ENCODE measurements at regions not wholly inside any gene's neighbourhood (a gene's known extent, or its start where the extent isn't known, plus 50 kb on each side); places are given as distances from the start of the nearest gene placed in this dataset.
A peak's percentile ranks its signal among the peaks of the same experiment; 100 is the strongest.

DNA sequence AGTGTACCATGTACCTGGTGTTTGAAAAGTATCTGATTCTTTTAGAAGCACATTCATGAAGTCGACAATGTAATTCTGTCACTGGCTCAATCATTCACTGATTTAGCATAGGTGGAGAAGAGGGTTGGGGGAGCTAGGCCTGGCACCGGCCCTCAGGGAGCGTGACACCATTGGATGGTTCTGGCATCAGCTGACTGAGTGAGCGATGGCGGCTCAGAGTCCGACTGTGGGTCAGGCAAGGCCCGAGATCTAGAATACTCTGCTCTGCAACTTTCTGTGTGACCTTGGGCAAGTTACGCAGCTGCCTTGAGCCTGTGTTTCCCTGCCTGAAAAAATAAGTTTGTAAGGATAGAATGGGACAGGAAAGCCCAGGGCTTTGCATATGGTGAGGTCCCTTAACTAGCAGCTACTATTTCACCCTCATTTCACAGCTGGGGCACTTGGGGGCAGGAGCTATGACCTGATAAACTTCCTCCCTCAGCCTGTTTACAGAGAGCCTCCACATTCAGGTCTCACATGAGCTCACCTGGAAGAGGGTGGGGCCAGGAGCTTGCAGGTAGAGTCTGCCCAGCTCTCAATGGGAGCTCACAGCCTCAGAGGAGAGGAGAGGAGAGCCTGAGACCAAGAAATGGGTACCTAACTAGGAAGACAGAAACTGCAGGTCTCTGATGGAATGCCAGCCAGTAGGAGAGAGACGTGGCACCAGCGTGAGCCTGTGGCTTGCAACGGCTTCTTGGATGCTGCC is 153.7 kb upstream of the TLE3 start:
- DNase-seq (ENCODE audit: extremely low spot score, unreplicated experiment) = no peak
- H3K27ac Mint-ChIP-seq = peak overlapping the region; percentile 30
- H3K9me3 Mint-ChIP-seq = no peaks in the 10 kb centered on the region
- H3K27me3 Mint-ChIP-seq = peaks cover 11% of the 10 kb centered on the region
- TF ChIP-seq, protein P1, sequence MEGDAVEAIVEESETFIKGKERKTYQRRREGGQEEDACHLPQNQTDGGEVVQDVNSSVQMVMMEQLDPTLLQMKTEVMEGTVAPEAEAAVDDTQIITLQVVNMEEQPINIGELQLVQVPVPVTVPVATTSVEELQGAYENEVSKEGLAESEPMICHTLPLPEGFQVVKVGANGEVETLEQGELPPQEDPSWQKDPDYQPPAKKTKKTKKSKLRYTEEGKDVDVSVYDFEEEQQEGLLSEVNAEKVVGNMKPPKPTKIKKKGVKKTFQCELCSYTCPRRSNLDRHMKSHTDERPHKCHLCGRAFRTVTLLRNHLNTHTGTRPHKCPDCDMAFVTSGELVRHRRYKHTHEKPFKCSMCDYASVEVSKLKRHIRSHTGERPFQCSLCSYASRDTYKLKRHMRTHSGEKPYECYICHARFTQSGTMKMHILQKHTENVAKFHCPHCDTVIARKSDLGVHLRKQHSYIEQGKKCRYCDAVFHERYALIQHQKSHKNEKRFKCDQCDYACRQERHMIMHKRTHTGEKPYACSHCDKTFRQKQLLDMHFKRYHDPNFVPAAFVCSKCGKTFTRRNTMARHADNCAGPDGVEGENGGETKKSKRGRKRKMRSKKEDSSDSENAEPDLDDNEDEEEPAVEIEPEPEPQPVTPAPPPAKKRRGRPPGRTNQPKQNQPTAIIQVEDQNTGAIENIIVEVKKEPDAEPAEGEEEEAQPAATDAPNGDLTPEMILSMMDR (conservative IDR thresholded peaks at IDR 0.05) = no peak
- peaks cover 55% of the 10 kb centered on the region for H3K4me1 Mint-ChIP-seq (ENCODE audit: unreplicated experiment)
- H3K36me3 Mint-ChIP-seq = no peaks in the 10 kb centered on the region
- H3K4me3 Mint-ChIP-seq = no peak overlapping the region

DNA sequence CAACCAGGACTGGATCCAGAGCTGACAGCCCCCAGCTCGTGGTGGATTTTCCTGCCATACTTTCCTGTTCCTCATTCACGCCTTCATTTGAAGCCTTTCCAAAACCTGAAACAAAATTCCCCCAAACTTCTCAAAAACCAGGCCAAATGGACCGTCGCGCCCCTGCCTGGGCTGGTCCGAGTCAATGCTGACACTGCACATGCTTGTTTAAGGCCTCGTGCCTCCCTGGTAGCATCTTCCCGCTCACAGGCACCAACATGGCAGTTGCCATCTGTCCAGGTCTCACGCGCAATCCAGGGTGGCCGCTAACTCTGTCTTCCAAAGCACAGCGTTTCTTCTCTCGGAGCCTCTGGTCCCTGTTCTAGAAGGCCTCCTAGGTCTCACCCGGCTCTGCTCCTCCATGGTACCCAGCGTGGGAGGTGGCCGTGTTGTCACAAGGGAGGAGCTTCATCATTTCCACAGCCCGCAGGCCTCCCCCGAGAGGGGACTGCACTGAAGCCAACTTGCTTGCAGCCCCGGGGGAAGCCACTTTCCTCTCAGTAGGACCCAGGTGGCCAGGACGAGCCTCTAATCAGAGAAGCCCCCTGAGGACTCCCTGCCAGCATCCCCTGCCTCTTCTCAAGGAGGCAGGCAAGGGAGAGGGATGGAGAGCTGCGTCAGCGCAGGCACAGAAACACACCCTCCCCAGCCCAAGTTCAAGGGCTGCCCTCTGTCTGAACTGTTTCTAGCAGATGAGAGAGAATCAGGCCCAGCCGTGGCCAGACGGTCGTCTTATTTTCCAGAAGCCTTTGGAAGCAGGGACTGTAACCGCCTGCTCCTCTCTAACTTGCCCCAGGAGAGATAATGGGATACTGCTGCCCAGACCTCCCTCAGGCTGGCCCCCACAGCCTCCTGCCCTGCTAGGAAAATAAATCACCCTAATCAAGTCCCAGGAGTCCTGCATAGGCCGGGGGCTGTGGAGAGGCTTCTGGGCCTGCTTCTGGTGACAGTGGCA is 152.8 kb upstream of the TLE3 start:
- H3K36me3 Mint-ChIP-seq = no peaks in the 10 kb centered on the region
- H3K4me3 Mint-ChIP-seq = no peak overlapping the region
- peaks cover 4% of the 10 kb centered on the region for H3K27me3 Mint-ChIP-seq

DNA sequence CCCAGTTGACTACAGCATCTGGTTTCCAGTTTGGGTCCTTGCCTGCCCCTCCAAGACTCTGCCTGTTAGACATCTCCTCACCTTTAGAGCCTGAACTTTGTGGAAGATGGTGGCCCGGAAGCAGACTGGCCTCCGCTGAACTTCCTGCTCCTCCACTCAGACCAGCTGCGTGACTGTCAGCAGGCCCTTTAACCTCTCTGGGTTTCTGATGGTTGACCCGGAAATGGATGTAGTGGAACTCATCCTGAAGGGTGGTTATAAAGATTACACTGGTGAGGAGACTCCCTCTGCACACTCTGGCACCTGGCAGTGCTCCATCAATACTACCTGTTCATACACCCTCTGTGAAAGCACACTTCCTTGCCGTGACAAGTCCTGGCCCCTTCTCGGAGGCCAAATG is 151.9 kb upstream of the TLE3 start:
- H3K4me1 Mint-ChIP-seq (ENCODE audit: unreplicated experiment) = peaks cover 50% of the 10 kb centered on the region
- peaks cover 4% of the 10 kb centered on the region for H3K27me3 Mint-ChIP-seq
- no peak for DNase-seq (ENCODE audit: extremely low spot score, unreplicated experiment)
- H3K9me3 Mint-ChIP-seq = no peaks in the 10 kb centered on the region
- H3K36me3 Mint-ChIP-seq = no peaks in the 10 kb centered on the region
- TF ChIP-seq, protein P1 (conservative IDR thresholded peaks at IDR 0.05) = no peak
- no peak overlapping the region for H3K4me3 Mint-ChIP-seq
- no peak overlapping the region for H3K27ac Mint-ChIP-seq

More for the DNA sequence above, 152.8 kb upstream of the TLE3 start:
- H3K9me3 Mint-ChIP-seq = no peaks in the 10 kb centered on the region
- no peak for DNase-seq (ENCODE audit: extremely low spot score, unreplicated experiment)
- H3K27ac Mint-ChIP-seq = peak overlapping the region; percentile 48
- TF ChIP-seq, protein P1 (conservative IDR thresholded peaks at IDR 0.05) = no peak
- H3K4me1 Mint-ChIP-seq (ENCODE audit: unreplicated experiment) = peaks cover 54% of the 10 kb centered on the region

DNA sequence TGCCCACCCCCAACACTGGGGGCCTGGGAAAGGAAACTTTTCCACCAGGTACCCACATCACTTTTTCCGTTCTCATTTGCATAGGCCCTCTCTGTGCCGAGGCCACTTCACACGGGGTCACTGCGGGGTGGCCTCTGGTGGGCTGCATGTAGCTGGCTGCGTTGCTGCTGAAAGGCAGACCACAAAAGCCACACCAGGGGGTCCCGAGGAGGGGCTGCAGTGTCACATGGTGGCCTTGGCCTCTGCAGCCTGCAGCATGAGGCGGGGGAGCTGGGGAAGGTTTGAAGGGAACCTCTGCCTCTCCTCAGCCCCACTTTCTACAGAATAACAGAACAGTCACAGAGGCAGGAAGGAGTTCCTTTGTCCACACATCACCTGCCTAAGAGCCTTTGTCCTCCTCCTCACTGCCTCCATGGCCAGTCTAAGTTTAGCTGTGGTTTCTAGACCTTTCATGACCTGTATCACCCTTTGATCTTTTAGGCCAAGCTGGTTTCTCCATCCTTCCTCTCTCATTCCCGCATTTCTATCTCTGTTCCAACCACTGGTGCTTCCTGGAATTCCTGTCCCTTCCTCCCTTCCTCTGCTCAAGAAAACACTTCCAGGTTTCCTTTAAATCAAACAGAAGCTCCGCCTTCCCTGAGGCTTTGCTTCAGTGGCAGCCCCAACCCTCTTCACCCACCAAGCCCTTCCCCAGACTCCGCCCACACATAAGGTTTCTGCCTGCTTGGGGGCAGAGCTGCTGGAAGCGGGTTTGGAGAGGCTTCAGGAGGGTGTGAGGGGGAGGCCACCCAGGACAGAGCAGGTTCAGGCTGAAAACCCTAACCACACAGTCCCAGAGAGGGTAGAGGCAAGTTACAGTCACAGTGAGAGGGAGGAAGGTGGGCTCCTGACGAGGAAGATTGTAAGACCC is 150.7 kb upstream of the TLE3 start:
- H3K36me3 Mint-ChIP-seq = no peaks in the 10 kb centered on the region
- TF ChIP-seq, protein P1 (conservative IDR thresholded peaks at IDR 0.05) = no peak
- H3K27ac Mint-ChIP-seq = no peak overlapping the region
- no peaks in the 10 kb centered on the region for H3K9me3 Mint-ChIP-seq
- H3K4me1 Mint-ChIP-seq (ENCODE audit: unreplicated experiment) = peaks cover 42% of the 10 kb centered on the region
- H3K4me3 Mint-ChIP-seq = peak overlapping the region; percentile 11
- DNase-seq (ENCODE audit: extremely low spot score, unreplicated experiment) = no peak
- peaks cover 4% of the 10 kb centered on the region for H3K27me3 Mint-ChIP-seq

DNA sequence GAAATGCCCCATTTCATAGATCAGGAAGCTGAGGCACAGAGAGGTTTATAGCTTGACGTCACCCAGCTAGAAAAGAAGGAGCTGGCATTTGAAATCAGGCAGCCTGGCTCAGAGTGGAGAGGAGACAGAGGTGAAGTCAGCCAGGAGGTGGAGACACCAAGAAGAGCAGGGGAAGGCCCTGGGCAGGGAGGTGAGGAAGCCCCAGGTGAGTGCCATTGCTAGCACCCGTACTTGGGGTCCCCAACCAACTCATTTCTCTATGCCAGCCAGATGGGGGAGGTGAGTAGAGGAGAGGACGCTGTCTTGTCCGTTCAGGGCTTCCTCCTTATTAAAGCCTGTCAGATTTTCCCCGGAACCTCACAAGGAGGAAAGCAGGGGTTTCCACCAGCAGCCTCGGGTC is 149.6 kb upstream of the TLE3 start:
- Mint-ChIP-seq H3K36me3 (no peaks in the 10 kb centered on the region), H3K4me1 (ENCODE audit: unreplicated experiment) (peaks cover 39% of the 10 kb centered on the region), H3K27me3 (peaks cover 7% of the 10 kb centered on the region), H3K27ac (no peak overlapping the region), H3K4me3 (no peak overlapping the region), H3K9me3 (no peaks in the 10 kb centered on the region)
- DNase-seq (ENCODE audit: extremely low spot score, unreplicated experiment) = no peak
- TF ChIP-seq, protein P1 (conservative IDR thresholded peaks at IDR 0.05) = no peak
